Raji (cell line): ENCODE measurements at regions not wholly inside any gene's neighbourhood (a gene's known extent, or its start where the extent isn't known, plus 50 kb on each side); places are given as distances from the start of the nearest gene placed in this dataset.

Experiments
- POLR2A ChIP-seq: IDR thresholded peaks from 2 replicates; pipeline ENCODE4 v1.6.1; 2011; ENCODE audit warnings: low read depth, low read length, control low read depth; ENCODE audit not compliant: insufficient read depth

- TF ChIP-seq POLR2A = no peak
Measured at GRCh38 chr6:21284166-21284565, 309.4 kb upstream of the SOX4 start.

GRCh38 chr6:21284706-21285105 lies 308.8 kb upstream of the SOX4 start:
- no peak for TF ChIP-seq POLR2A

- TF ChIP-seq POLR2A = no peak
Measured at GRCh38 chr6:21294144-21294543, 299.4 kb upstream of the SOX4 start.

GRCh38 chr6:21295506-21296240 lies 297.9 kb upstream of the SOX4 start:
- TF ChIP-seq POLR2A = no peak

GRCh38 chr6:21297665-21298064 lies 295.9 kb upstream of the SOX4 start:
- TF ChIP-seq POLR2A = no peak

- TF ChIP-seq POLR2A = no peak
Measured at GRCh38 chr6:21299216-21299615, 294.3 kb upstream of the SOX4 start.

- no peak for TF ChIP-seq POLR2A
Measured at GRCh38 chr6:21300439-21300838, 293.1 kb upstream of the SOX4 start.

- TF ChIP-seq POLR2A = no peak
Measured at GRCh38 chr6:21305893-21306332, 287.6 kb upstream of the SOX4 start.

- TF ChIP-seq POLR2A = no peak
Measured at GRCh38 chr6:21306546-21306945, 287.0 kb upstream of the SOX4 start.

- no peak for TF ChIP-seq POLR2A
Measured at GRCh38 chr6:21309807-21310221, 283.7 kb upstream of the SOX4 start.

- TF ChIP-seq POLR2A = no peak
Measured at GRCh38 chr6:21310568-21311140, 282.9 kb upstream of the SOX4 start.

GRCh38 chr6:21312118-21312517 lies 281.4 kb upstream of the SOX4 start:
- no peak for TF ChIP-seq POLR2A

GRCh38 chr6:21317642-21318041 lies 275.9 kb upstream of the SOX4 start:
- no peak for TF ChIP-seq POLR2A

GRCh38 chr6:21321076-21321475 lies 272.5 kb upstream of the SOX4 start:
- TF ChIP-seq POLR2A = no peak

- no peak for TF ChIP-seq POLR2A
Measured at GRCh38 chr6:21321531-21321930, 272.0 kb upstream of the SOX4 start.

- no peak for TF ChIP-seq POLR2A
Measured at GRCh38 chr6:21323577-21323976, 270.0 kb upstream of the SOX4 start.
